Loucy (cell line): ENCODE measurements at regions not wholly inside any gene's neighbourhood (a gene's known extent, or its start where the extent isn't known, plus 50 kb on each side); places are given as distances from the start of the nearest gene placed in this dataset.

ENCODE experiments used
- H2AFZ ChIP-seq: fragments of 200-600 bp; sonication (generic); 2 replicates; pipeline ENCODE4 v1.6.0; 2016; ENCODE audit warnings: antibody characterized with exemption, mild to moderate bottlenecking, low read length, moderate library complexity
- H3F3A ChIP-seq: fragments of 200-600 bp; 2 replicates; pipeline ENCODE4 v1.6.0; 2016; ENCODE audit warnings: antibody characterized with exemption, low read depth, mild to moderate bottlenecking
- H3K27me3 ChIP-seq: fragments of 200-600 bp; sonication (generic); 2 replicates; pipeline ENCODE4 v1.6.1; 2014; ENCODE audit warnings: low read length, mild to moderate bottlenecking; ENCODE audit not compliant: insufficient read depth, poor library complexity, severe bottlenecking
- H3K36me3 ChIP-seq: fragments of 200-600 bp; sonication (generic); 2 replicates; pipeline ENCODE4 v1.6.1; 2016; ENCODE audit warnings: low read length; ENCODE audit not compliant: insufficient read depth
- H3K4me1 ChIP-seq: fragments of 200-600 bp; sonication (generic); 2 replicates; pipeline ENCODE4 v1.5.1; 2014; ENCODE audit warnings: low read length, mild to moderate bottlenecking; ENCODE audit not compliant: insufficient read depth, poor library complexity, severe bottlenecking
- H3K4me2 ChIP-seq: fragments of 200-600 bp; sonication (generic); 2 replicates; pipeline ENCODE4 v1.6.0; 2014; ENCODE audit warnings: antibody characterized with exemption, low read length, low read depth, mild to moderate bottlenecking; ENCODE audit not compliant: poor library complexity, severe bottlenecking
- H3K4me3 ChIP-seq: fragments of 200-600 bp; sonication (generic); 2 replicates; pipeline ENCODE4 v1.5.1; 2014; ENCODE audit warnings: low read length, mild to moderate bottlenecking, mixed read lengths; ENCODE audit not compliant: poor library complexity, severe bottlenecking
- H3K79me2 ChIP-seq: fragments of 200-600 bp; sonication (generic); 2 replicates; pipeline ENCODE4 v1.6.1; 2014; ENCODE audit warnings: low read length; ENCODE audit not compliant: insufficient read depth
- H3K9ac ChIP-seq: fragments of 200-600 bp; sonication (generic); 2 replicates; pipeline ENCODE4 v1.6.0; 2014; ENCODE audit warnings: mild to moderate bottlenecking, low read depth, low read length, moderate library complexity; ENCODE audit not compliant: poor library complexity, severe bottlenecking
- H3K9me2 ChIP-seq: fragments of 200-600 bp; sonication (generic); replicated peaks from 2 replicates; pipeline ENCODE4 v1.6.1; 2016; ENCODE audit warnings: low read depth, low read length, mixed read lengths
- H3K9me3 ChIP-seq: fragments of 200-600 bp; sonication (generic); 2 replicates; pipeline ENCODE4 v1.6.1; 2014; ENCODE audit warnings: mild to moderate bottlenecking, antibody characterized with exemption, low read length, low read depth; ENCODE audit not compliant: insufficient read depth
- H4K20me1 ChIP-seq: fragments of 200-600 bp; sonication (generic); 2 replicates; pipeline ENCODE4 v1.6.0; 2014; ENCODE audit warnings: antibody characterized with exemption, low read length, mild to moderate bottlenecking; ENCODE audit not compliant: insufficient read depth, poor library complexity, severe bottlenecking
- EZH2phosphoT487 ChIP-seq: fragments of 200-600 bp; IDR thresholded peaks from 2 replicates; pipeline ENCODE4 v1.6.1; 2018; ENCODE audit warnings: antibody characterized with exemption, mild to moderate bottlenecking, moderate library complexity, borderline replicate concordance
- TF ChIP-seq, protein P1 (sequence below): fragments of 200-600 bp; sonication (generic); conservative IDR thresholded peaks from 2 replicates; pipeline ENCODE4 v1.5.1; 2014; ENCODE audit warnings: mild to moderate bottlenecking, antibody characterized with exemption, low read length

DNA sequence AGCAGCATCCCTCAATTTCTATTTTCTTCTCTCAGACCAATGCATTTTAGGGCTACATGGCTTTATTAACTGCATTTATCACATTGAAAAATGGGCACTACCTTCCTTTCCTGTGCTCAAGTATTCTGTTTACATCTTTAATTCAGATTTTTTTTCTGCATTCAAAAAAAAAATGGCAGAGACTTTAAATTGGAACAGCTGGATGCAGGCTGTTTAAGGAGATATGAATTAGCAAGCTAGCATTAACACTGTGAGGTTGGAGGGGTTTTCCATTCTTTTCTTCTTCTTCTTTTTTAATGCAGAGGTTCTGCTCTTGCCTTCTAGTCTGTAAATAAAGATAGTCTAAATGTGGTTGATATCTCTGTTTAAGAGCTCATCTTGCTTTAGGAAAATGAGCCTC, 242.9 kb upstream of the RBFOX1 start:
- Histone ChIP-seq H2AFZ (no peak overlapping the region), H3K4me2 (no peak overlapping the region), H3F3A (no peaks in the 10 kb centered on the region), H3K9ac (no peak overlapping the region), H3K27me3 (no peaks in the 10 kb centered on the region), H3K36me3 (no peaks in the 10 kb centered on the region), H3K4me3 (no peak overlapping the region), H3K79me2 (no peaks in the 10 kb centered on the region), H4K20me1 (no peaks in the 10 kb centered on the region), H3K9me2 (no peaks in the 10 kb centered on the region), H3K4me1 (no peaks in the 10 kb centered on the region), H3K9me3 (no peaks in the 10 kb centered on the region)
- no peak for TF ChIP-seq EZH2phosphoT487
- TF ChIP-seq, protein P1, sequence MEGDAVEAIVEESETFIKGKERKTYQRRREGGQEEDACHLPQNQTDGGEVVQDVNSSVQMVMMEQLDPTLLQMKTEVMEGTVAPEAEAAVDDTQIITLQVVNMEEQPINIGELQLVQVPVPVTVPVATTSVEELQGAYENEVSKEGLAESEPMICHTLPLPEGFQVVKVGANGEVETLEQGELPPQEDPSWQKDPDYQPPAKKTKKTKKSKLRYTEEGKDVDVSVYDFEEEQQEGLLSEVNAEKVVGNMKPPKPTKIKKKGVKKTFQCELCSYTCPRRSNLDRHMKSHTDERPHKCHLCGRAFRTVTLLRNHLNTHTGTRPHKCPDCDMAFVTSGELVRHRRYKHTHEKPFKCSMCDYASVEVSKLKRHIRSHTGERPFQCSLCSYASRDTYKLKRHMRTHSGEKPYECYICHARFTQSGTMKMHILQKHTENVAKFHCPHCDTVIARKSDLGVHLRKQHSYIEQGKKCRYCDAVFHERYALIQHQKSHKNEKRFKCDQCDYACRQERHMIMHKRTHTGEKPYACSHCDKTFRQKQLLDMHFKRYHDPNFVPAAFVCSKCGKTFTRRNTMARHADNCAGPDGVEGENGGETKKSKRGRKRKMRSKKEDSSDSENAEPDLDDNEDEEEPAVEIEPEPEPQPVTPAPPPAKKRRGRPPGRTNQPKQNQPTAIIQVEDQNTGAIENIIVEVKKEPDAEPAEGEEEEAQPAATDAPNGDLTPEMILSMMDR, result no peak

DNA sequence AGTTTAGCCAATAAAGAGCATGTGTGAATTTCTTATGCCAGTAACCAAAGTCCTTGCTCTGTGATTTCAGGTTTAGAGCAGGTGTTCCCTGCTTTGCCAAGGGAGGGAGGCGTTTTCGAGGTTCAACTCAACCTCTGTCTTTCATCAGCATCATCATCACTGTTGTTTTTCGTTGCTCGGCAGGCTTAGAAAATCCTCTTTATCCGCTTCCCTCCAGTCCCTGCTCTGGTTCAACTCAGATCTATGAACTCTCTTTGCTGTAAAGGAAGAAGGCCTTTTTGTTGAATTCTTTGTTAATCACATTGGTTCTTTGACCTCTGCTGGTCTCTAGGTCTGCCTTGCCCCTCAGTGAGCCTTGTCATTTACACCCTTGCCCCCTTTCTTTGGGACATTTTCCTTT, 243.9 kb upstream of the RBFOX1 start:
- H4K20me1 ChIP-seq, result no peaks in the 10 kb centered on the region
- H3K79me2 ChIP-seq, result no peaks in the 10 kb centered on the region
- no peak overlapping the region for H3K4me3 ChIP-seq
- no peak for TF ChIP-seq EZH2phosphoT487
- TF ChIP-seq, protein P1, result no peak
- no peaks in the 10 kb centered on the region for H3K36me3 ChIP-seq
- no peaks in the 10 kb centered on the region for H3K4me1 ChIP-seq
- H3K9me3 ChIP-seq, result no peaks in the 10 kb centered on the region
- H3F3A ChIP-seq, result no peaks in the 10 kb centered on the region
- no peak overlapping the region for H3K4me2 ChIP-seq
- no peaks in the 10 kb centered on the region for H3K27me3 ChIP-seq
- H3K9me2 ChIP-seq, result no peaks in the 10 kb centered on the region
- H2AFZ ChIP-seq, result no peak overlapping the region
- H3K9ac ChIP-seq, result no peak overlapping the region

- H3K9ac ChIP-seq, result no peak overlapping the region
- H3K4me1 ChIP-seq, result no peaks in the 10 kb centered on the region
- H3K9me3 ChIP-seq, result no peaks in the 10 kb centered on the region
- TF ChIP-seq, protein P1, result no peak
- TF ChIP-seq EZH2phosphoT487, result no peak
- H3K36me3 ChIP-seq, result no peaks in the 10 kb centered on the region
- no peaks in the 10 kb centered on the region for H3K79me2 ChIP-seq
- H2AFZ ChIP-seq, result no peak overlapping the region
- H3K4me2 ChIP-seq, result no peak overlapping the region
- no peaks in the 10 kb centered on the region for H3F3A ChIP-seq
- H3K4me3 ChIP-seq, result no peak overlapping the region
- H4K20me1 ChIP-seq, result no peaks in the 10 kb centered on the region
- H3K27me3 ChIP-seq, result no peaks in the 10 kb centered on the region
- H3K9me2 ChIP-seq, result no peaks in the 10 kb centered on the region
These were observed 245.6 kb upstream of the RBFOX1 start for GRCh38 chr16:7086822-7087616.
